ENCODE measurements at regions not wholly inside any gene's neighbourhood (a gene's known extent, or its start where the extent isn't known, plus 50 kb on each side); places are given as distances from the start of the nearest gene placed in this dataset.

DNA sequence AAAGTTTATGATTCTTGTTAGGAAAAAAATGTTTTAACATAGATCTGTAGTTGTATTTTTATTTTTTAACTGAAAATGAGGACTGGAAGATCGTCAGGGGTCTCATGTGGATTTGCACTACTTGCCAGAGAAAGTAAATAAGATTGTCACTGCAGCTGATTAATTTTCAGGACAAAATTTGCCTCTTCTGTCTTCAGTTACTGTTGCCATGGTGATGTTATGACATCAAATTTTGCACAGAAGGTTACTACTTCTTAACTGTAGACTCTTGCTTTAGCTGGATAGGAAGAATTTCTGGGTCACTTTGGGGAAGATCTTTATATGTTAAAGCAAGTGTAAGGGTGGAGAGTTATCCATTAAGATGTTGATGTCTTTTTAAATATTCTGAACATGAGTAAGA, 82.2 kb upstream of the WDR72 start:
- Histone ChIP-seq H3K9ac (ENCODE audit: extremely low read depth, insufficient read length, low read length) (no peak overlapping the region), H4K91ac (ENCODE audit: insufficient read length, low read depth, low read length) (no peak overlapping the region), H3K27ac (ENCODE audit: insufficient read length, low read depth, low read length) (no peak overlapping the region), H3K18ac (ENCODE audit: insufficient read length, low read depth, low read length) (no peak overlapping the region), H2BK5ac (ENCODE audit: insufficient read length, low read length) (no peak overlapping the region), H3K14ac (ENCODE audit: insufficient read depth, low read length) (no peak overlapping the region), H2BK15ac (ENCODE audit: low read depth, low read length) (no peak overlapping the region), H2BK12ac (ENCODE audit: insufficient read length, low read depth, low read length) (no peak overlapping the region), H3K4ac (ENCODE audit: low read depth, low read length) (no peak overlapping the region), H3K23ac (ENCODE audit: insufficient read length, low read depth, low read length) (no peak overlapping the region), H4K5ac (ENCODE audit: insufficient read length, low read depth, low read length) (no peak overlapping the region), H2AFZ (ENCODE audit: low read length) (no peak overlapping the region), H2BK20ac (ENCODE audit: low read depth, low read length, poor library complexity, severe bottlenecking) (no peak overlapping the region), H3K4me2 (ENCODE audit: insufficient read depth, insufficient read length, low read length) (no peak overlapping the region), H3K9me3 (ENCODE audit: control insufficient read depth, low read depth, low read length) (no peaks in the 10 kb centered on the region), H4K20me1 (ENCODE audit: control insufficient read depth, insufficient read depth, insufficient read length) (no peaks in the 10 kb centered on the region), H2BK120ac (ENCODE audit: low read depth, low read length, poor library complexity, severe bottlenecking) (no peak overlapping the region), H3K79me2 (ENCODE audit: insufficient read depth, low read length) (no peaks in the 10 kb centered on the region), H4K8ac (replicated peaks; ENCODE audit: insufficient read length, low read depth, low read length) (no peak overlapping the region), H3K27me3 (ENCODE audit: insufficient read depth, low read length) (no peaks in the 10 kb centered on the region), H3T11ph (ENCODE audit: low read length) (no peak overlapping the region), H3K23me2 (ENCODE audit: insufficient read length, low read depth, low read length, poor library complexity, severe bottlenecking) (no peaks in the 10 kb centered on the region), H2AK5ac (ENCODE audit: insufficient read length, low read length) (no peak overlapping the region), H3K4me1 (ENCODE audit: insufficient read depth, low read length) (no peaks in the 10 kb centered on the region), H3K79me1 (ENCODE audit: insufficient read depth, low read depth, low read length, poor library complexity, severe bottlenecking) (no peaks in the 10 kb centered on the region), H3K56ac (ENCODE audit: insufficient read length, low read depth, low read length) (no peak overlapping the region)
- Mint-ChIP-seq H3K27ac (no peak overlapping the region), H3K27me3 (ENCODE audit: low read depth) (no peaks in the 10 kb centered on the region), H3K9me3 (0 out of 5 replicates have a peak, but pooled peaks cover 0 to under 1% of the 10 kb centered on the region in 2 experiments), H3K4me3 (no peak overlapping the region), H3K36me3 (ENCODE audit: insufficient read depth in 1 of 3, low read depth in 3 of 3) (no peaks in the 10 kb centered on the region), H3K4me1 (peaks cover 0 to 7% of the 10 kb centered on the region in 2 experiments; a peak in 2 of 4 replicates)
- TF ChIP-seq, protein P1, sequence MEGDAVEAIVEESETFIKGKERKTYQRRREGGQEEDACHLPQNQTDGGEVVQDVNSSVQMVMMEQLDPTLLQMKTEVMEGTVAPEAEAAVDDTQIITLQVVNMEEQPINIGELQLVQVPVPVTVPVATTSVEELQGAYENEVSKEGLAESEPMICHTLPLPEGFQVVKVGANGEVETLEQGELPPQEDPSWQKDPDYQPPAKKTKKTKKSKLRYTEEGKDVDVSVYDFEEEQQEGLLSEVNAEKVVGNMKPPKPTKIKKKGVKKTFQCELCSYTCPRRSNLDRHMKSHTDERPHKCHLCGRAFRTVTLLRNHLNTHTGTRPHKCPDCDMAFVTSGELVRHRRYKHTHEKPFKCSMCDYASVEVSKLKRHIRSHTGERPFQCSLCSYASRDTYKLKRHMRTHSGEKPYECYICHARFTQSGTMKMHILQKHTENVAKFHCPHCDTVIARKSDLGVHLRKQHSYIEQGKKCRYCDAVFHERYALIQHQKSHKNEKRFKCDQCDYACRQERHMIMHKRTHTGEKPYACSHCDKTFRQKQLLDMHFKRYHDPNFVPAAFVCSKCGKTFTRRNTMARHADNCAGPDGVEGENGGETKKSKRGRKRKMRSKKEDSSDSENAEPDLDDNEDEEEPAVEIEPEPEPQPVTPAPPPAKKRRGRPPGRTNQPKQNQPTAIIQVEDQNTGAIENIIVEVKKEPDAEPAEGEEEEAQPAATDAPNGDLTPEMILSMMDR (conservative IDR thresholded peaks at IDR 0.05), result no peak
- no CpG with 5 or more reads among the region's 1 CpG for WGBS (ENCODE audit: extremely low coverage, insufficient read length, low lambda C conversion rate)
- no peak for DNase-seq
